Osteoblast (primary cell): ENCODE measurements at regions not wholly inside any gene's neighbourhood (a gene's known extent, or its start where the extent isn't known, plus 50 kb on each side); places are given as distances from the start of the nearest gene placed in this dataset.
"Not testable (repeated sequence)": the region's sequence is repeated elsewhere in the genome, so short reads cannot be mapped to it uniquely, and the experiment has no call there.

Experiments used
- DNase-seq: peaks from one replicate; pipeline ENCODE4 v3.0.0; 2011; ENCODE audit warnings: low spot score, mixed read lengths; ENCODE audit not compliant: insufficient read length; ENCODE audit errors: missing footprints
- H2AFZ ChIP-seq: 2 replicates; pipeline ENCODE4 v1.6.0; 2011; ENCODE audit warnings: mild to moderate bottlenecking, low read length
- H3K27ac ChIP-seq: 2 replicates; pipeline ENCODE4 v1.5.1; 2011; ENCODE audit warnings: mild to moderate bottlenecking, low read depth, low read length, moderate library complexity
- H3K27me3 ChIP-seq: 2 replicates; pipeline ENCODE4 v1.6.0; 2012; ENCODE audit warnings: mild to moderate bottlenecking, control low read depth, inconsistent platforms, low read length, moderate library complexity; ENCODE audit not compliant: insufficient read depth
- H3K36me3 ChIP-seq: 2 replicates; pipeline ENCODE4 v1.5.1; 2011; ENCODE audit warnings: mild to moderate bottlenecking, low read length, control low read depth, moderate library complexity; ENCODE audit not compliant: insufficient read depth
- H3K4me1 ChIP-seq: 2 replicates; pipeline ENCODE4 v1.5.1; 2011; ENCODE audit warnings: mild to moderate bottlenecking, low read length, control low read depth, moderate library complexity; ENCODE audit not compliant: insufficient read depth
- H3K4me2 ChIP-seq: 2 replicates; pipeline ENCODE4 v1.6.0; 2011; ENCODE audit warnings: mild to moderate bottlenecking, low read length; ENCODE audit not compliant: insufficient read depth
- H3K4me3 ChIP-seq: fragments of 200-600 bp; sonication (generic); 3 replicates; pipeline ENCODE4 v1.5.1; 2012; ENCODE audit warnings: mild to moderate bottlenecking, low read length, inconsistent platforms; ENCODE audit not compliant: insufficient read depth
- H3K79me2 ChIP-seq: 2 replicates; pipeline ENCODE4 v1.6.0; 2012; ENCODE audit warnings: mild to moderate bottlenecking, low read length, control low read depth, inconsistent platforms; ENCODE audit not compliant: insufficient read depth
- H3K9me3 ChIP-seq: 2 replicates; pipeline ENCODE4 v1.5.1; 2011; ENCODE audit warnings: low read depth, low read length, control low read depth
- H4K20me1 ChIP-seq: 2 replicates; pipeline ENCODE4 v1.6.0; 2012; ENCODE audit warnings: mild to moderate bottlenecking, low read length, control low read depth; ENCODE audit not compliant: insufficient read depth
- TF ChIP-seq, protein P1 (sequence below): IDR thresholded peaks from 2 replicates; pipeline ENCODE4 v1.5.1; 2011; ENCODE audit warnings: mild to moderate bottlenecking, low read depth, low read length, moderate library complexity; ENCODE audit errors: extremely low read depth

- no peaks in the 10 kb centered on the region for H3K79me2 ChIP-seq
These were observed 924.3 kb upstream of the DIAPH2 start for GRCh38 chrX:95760356-95760755.

GRCh38 chrX:95762716-95763115, 921.9 kb upstream of the DIAPH2 start:
- Histone ChIP-seq H3K4me1 (no peaks in the 10 kb centered on the region), H3K27ac (no peak overlapping the region), H3K4me2 (no peak overlapping the region), H2AFZ (no peak overlapping the region), H4K20me1 (no peaks in the 10 kb centered on the region), H3K4me3 (no peak overlapping the region), H3K79me2 (no peaks in the 10 kb centered on the region), H3K27me3 (no peaks in the 10 kb centered on the region), H3K36me3 (no peaks in the 10 kb centered on the region), H3K9me3 (no peaks in the 10 kb centered on the region)
- TF ChIP-seq, protein P1, sequence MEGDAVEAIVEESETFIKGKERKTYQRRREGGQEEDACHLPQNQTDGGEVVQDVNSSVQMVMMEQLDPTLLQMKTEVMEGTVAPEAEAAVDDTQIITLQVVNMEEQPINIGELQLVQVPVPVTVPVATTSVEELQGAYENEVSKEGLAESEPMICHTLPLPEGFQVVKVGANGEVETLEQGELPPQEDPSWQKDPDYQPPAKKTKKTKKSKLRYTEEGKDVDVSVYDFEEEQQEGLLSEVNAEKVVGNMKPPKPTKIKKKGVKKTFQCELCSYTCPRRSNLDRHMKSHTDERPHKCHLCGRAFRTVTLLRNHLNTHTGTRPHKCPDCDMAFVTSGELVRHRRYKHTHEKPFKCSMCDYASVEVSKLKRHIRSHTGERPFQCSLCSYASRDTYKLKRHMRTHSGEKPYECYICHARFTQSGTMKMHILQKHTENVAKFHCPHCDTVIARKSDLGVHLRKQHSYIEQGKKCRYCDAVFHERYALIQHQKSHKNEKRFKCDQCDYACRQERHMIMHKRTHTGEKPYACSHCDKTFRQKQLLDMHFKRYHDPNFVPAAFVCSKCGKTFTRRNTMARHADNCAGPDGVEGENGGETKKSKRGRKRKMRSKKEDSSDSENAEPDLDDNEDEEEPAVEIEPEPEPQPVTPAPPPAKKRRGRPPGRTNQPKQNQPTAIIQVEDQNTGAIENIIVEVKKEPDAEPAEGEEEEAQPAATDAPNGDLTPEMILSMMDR: no peak
- no peak for DNase-seq

More at GRCh38 chrX:95760356-95760755, 924.3 kb upstream of the DIAPH2 start:
- H3K4me2 ChIP-seq: no peak overlapping the region
- H3K4me1 ChIP-seq: no peaks in the 10 kb centered on the region
- H2AFZ ChIP-seq: no peak overlapping the region
- no peaks in the 10 kb centered on the region for H3K27me3 ChIP-seq
- H3K27ac ChIP-seq: no peak overlapping the region
- TF ChIP-seq, protein P1: no peak
- no peaks in the 10 kb centered on the region for H4K20me1 ChIP-seq
- no peak overlapping the region for H3K4me3 ChIP-seq
- H3K36me3 ChIP-seq: no peaks in the 10 kb centered on the region
- H3K9me3 ChIP-seq: no peaks in the 10 kb centered on the region
- no peak for DNase-seq

DNA sequence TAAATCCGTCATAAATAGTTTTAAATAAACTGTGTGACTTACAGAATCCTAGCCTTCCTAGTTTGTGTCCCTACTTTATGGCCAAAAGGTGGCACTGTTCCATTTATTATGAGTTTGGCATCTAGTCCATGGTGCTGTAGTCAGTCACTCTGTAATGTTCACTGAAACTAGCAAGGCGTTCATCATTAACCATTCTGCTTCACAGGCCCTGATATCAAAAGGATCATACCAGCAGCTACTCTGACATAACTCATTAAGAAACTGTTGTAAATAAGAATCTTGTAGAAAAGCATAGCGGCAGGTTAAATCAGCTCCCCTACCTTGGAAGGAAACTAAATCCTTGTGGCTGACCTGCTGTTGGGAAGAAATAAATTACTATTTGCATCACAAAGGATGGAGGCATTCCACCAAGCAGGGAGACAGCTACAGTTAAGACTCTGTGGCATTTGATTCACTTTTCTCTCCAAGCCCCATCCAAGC, 919.6 kb upstream of the DIAPH2 start:
- TF ChIP-seq, protein P1: peak; percentile 51
- Histone ChIP-seq H4K20me1 (no peaks in the 10 kb centered on the region), H3K9me3 (no peaks in the 10 kb centered on the region), H3K4me1 (no peaks in the 10 kb centered on the region), H3K27ac (no peak overlapping the region), H3K4me2 (no peak overlapping the region), H3K27me3 (no peaks in the 10 kb centered on the region), H3K79me2 (no peaks in the 10 kb centered on the region), H3K36me3 (no peaks in the 10 kb centered on the region), H2AFZ (no peak overlapping the region), H3K4me3 (no peak overlapping the region)
- no peak for DNase-seq

DNA sequence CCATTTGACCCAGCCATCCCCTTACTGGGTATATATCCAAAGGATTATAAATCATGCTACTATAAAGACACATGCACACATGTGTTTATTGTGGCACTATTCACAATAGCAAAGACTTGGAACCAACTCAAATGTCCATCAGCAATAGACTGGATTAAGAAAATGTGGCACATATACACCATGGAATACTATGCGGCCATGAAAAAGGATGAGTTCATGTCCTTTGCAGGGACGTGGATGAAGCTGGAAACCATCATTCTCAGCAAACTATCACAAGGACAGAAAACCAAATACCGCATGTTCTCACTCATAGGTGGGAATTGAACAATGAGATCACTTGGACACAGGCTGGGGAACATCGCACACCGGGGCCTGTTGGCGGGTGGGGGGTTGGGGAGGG, 913.4 kb upstream of the DIAPH2 start:
- not testable (repeated sequence) for H3K36me3 ChIP-seq, H3K4me3 ChIP-seq, DNase-seq, H3K9me3 ChIP-seq, H3K4me2 ChIP-seq, H3K27ac ChIP-seq, H4K20me1 ChIP-seq, H3K4me1 ChIP-seq, H2AFZ ChIP-seq, H3K79me2 ChIP-seq, H3K27me3 ChIP-seq
